ENCODE measurements at regions not wholly inside any gene's neighbourhood (a gene's known extent, or its start where the extent isn't known, plus 50 kb on each side); places are given as distances from the start of the nearest gene placed in this dataset.

GRCh38 chr1:116834595-116834994 is 75.1 kb upstream of the PTGFRN start:
- Histone ChIP-seq H3K9me3 (replicated peaks; ENCODE audit: control insufficient read depth, insufficient read depth, low read length) (no peaks in the 10 kb centered on the region; the same call in 2 of the 3 replicates), H4K20me1 (ENCODE audit: control insufficient read depth, insufficient read depth) (no peaks in the 10 kb centered on the region), H3K4me2 (ENCODE audit: control insufficient read depth, insufficient read depth) (no peak overlapping the region), H3K4me1 (ENCODE audit: control insufficient read depth, insufficient read depth, low read length) (no peaks in the 10 kb centered on the region), H3K36me3 (ENCODE audit: control insufficient read depth in 2 of 2, insufficient read depth in 2 of 2, low read length in 1 of 2) (no peaks in the 10 kb centered on the region; a peak in 1 of 4 replicates), H2AFZ (ENCODE audit: control insufficient read depth, low read depth, low read length) (no peak overlapping the region), H3K27me3 (replicated peaks in 1 of 2; ENCODE audit: control insufficient read depth in 2 of 2, insufficient read depth in 2 of 2, low read length in 1 of 2) (no peaks in the 10 kb centered on the region; a peak in 1 of 4 replicates), H3K9ac (ENCODE audit: control insufficient read depth, insufficient read depth, low read length) (no peak overlapping the region), H3K79me2 (ENCODE audit: control insufficient read depth, insufficient read depth, low read length) (no peaks in the 10 kb centered on the region), H3K4me3 (no peak overlapping the region), H3K27ac (ENCODE audit: control insufficient read depth, insufficient read depth) (no peak overlapping the region)
- BruUV-seq (replicated peaks) = no TSS peak
- intact Hi-C loops (cut with micrococcal nuclease; ENCODE audit: unreplicated experiment) (no loop called here), in situ Hi-C loops (cut with MboI) (no loop called here)
- ATAC-seq (peak; percentile 13; the same call in 2 of the 3 replicates), DNase-seq (ENCODE audit: low read depth, low spot score) (no peak), FAIRE-seq (no peak)
- WGBS (ENCODE audit: insufficient coverage, insufficient replicate concordance, low lambda C conversion rate, missing lambda C conversion rate) = 48% methylated on average over 2 of the region's 2 CpGs
- RAD21 ChIA-PET (ENCODE audit: unreplicated experiment) = interaction anchor here (1.0 to 2.5 kb wide), 3 partner anchors 11 to 100 kb away, joined by 3 to 12 read pairs (median 6); no protein-coding TSS in a partner anchor
- SMC1A ChIA-PET (ENCODE audit: uncharacterized antibody, unreplicated experiment) = interaction anchor here (0.8 to 3.8 kb wide), 3 partner anchors 12 to 96 kb away, joined by 3 to 14 read pairs (median 3); no protein-coding TSS in a partner anchor
- CTCF ChIA-PET = interaction anchor here (0.8 to 3.5 kb wide), 2 partner anchors 8 to 226 kb away, joined by 3 to 21 read pairs; partner anchors contain the start of gene TTF2
- no peak for TF ChIP-seq BCL11A (IDR thresholded peaks at IDR 0.05; ENCODE audit: low read depth, low read length)
- 0 out of 2 replicates have a peak, but pooled peaks have one; percentile 11 for TF ChIP-seq EED (IDR thresholded peaks at IDR 0.05; ENCODE audit: low read depth)
- POLR2A ChIA-PET = no interaction called here

GRCh38 chr1:116835161-116835560 is 74.6 kb upstream of the PTGFRN start:
- Histone ChIP-seq H3K4me1 (ENCODE audit: control insufficient read depth, insufficient read depth, low read length) (no peaks in the 10 kb centered on the region), H3K36me3 (ENCODE audit: control insufficient read depth in 2 of 2, insufficient read depth in 2 of 2, low read length in 1 of 2) (no peaks in the 10 kb centered on the region; a peak in 1 of 4 replicates), H3K4me3 (no peak overlapping the region), H3K27me3 (replicated peaks in 1 of 2; ENCODE audit: control insufficient read depth in 2 of 2, insufficient read depth in 2 of 2, low read length in 1 of 2) (no peaks in the 10 kb centered on the region; a peak in 1 of 4 replicates), H3K4me2 (ENCODE audit: control insufficient read depth, insufficient read depth) (no peak overlapping the region), H3K9ac (ENCODE audit: control insufficient read depth, insufficient read depth, low read length) (no peak overlapping the region), H3K27ac (ENCODE audit: control insufficient read depth, insufficient read depth) (no peak overlapping the region), H3K9me3 (replicated peaks; ENCODE audit: control insufficient read depth, insufficient read depth, low read length) (no peaks in the 10 kb centered on the region; the same call in 2 of the 3 replicates), H2AFZ (ENCODE audit: control insufficient read depth, low read depth, low read length) (no peak overlapping the region), H3K79me2 (ENCODE audit: control insufficient read depth, insufficient read depth, low read length) (no peaks in the 10 kb centered on the region), H4K20me1 (ENCODE audit: control insufficient read depth, insufficient read depth) (no peaks in the 10 kb centered on the region)
- CTCF ChIA-PET = interaction anchor here (0.8 to 3.5 kb wide), 3 partner anchors 7 to 225 kb away, joined by 3 to 21 read pairs (median 4); partner anchors contain the start of gene TTF2
- no TSS peak for BruUV-seq (replicated peaks)
- DNase-seq (ENCODE audit: low read depth, low spot score) = no peak
- RAD21 ChIA-PET (ENCODE audit: unreplicated experiment) = interaction anchor here (1.0 to 2.5 kb wide), 2 partner anchors 11 to 100 kb away, joined by 3 to 6 read pairs; no protein-coding TSS in a partner anchor
- 95% methylated on average over 4 of the region's 4 CpGs for WGBS (ENCODE audit: insufficient coverage, insufficient replicate concordance, low lambda C conversion rate, missing lambda C conversion rate)
- in situ Hi-C loops (cut with MboI) = no loop called here
- TF ChIP-seq FOXM1 (IDR thresholded peaks at IDR 0.05; ENCODE audit: low read depth, low read length) (no peak), EP300 (IDR thresholded peaks at IDR 0.05; ENCODE audit: borderline replicate concordance in 1 of 2, control insufficient read depth in 1 of 2, low read depth in 2 of 2, low read length in 2 of 2) (no peak), DPF2 (IDR thresholded peaks at IDR 0.05) (no peak)
- TF ChIP-seq, protein P1, sequence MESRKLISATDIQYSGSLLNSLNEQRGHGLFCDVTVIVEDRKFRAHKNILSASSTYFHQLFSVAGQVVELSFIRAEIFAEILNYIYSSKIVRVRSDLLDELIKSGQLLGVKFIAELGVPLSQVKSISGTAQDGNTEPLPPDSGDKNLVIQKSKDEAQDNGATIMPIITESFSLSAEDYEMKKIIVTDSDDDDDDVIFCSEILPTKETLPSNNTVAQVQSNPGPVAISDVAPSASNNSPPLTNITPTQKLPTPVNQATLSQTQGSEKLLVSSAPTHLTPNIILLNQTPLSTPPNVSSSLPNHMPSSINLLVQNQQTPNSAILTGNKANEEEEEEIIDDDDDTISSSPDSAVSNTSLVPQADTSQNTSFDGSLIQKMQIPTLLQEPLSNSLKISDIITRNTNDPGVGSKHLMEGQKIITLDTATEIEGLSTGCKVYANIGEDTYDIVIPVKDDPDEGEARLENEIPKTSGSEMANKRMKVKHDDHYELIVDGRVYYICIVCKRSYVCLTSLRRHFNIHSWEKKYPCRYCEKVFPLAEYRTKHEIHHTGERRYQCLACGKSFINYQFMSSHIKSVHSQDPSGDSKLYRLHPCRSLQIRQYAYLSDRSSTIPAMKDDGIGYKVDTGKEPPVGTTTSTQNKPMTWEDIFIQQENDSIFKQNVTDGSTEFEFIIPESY (IDR thresholded peaks at IDR 0.05) = no peak
- TF ChIP-seq, protein P2, sequence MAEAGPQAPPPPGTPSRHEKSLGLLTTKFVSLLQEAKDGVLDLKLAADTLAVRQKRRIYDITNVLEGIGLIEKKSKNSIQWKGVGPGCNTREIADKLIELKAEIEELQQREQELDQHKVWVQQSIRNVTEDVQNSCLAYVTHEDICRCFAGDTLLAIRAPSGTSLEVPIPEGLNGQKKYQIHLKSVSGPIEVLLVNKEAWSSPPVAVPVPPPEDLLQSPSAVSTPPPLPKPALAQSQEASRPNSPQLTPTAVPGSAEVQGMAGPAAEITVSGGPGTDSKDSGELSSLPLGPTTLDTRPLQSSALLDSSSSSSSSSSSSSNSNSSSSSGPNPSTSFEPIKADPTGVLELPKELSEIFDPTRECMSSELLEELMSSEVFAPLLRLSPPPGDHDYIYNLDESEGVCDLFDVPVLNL (IDR thresholded peaks at IDR 0.05; ENCODE audit: low read depth, low read length) = no peak
- TF ChIP-seq, protein P3, sequence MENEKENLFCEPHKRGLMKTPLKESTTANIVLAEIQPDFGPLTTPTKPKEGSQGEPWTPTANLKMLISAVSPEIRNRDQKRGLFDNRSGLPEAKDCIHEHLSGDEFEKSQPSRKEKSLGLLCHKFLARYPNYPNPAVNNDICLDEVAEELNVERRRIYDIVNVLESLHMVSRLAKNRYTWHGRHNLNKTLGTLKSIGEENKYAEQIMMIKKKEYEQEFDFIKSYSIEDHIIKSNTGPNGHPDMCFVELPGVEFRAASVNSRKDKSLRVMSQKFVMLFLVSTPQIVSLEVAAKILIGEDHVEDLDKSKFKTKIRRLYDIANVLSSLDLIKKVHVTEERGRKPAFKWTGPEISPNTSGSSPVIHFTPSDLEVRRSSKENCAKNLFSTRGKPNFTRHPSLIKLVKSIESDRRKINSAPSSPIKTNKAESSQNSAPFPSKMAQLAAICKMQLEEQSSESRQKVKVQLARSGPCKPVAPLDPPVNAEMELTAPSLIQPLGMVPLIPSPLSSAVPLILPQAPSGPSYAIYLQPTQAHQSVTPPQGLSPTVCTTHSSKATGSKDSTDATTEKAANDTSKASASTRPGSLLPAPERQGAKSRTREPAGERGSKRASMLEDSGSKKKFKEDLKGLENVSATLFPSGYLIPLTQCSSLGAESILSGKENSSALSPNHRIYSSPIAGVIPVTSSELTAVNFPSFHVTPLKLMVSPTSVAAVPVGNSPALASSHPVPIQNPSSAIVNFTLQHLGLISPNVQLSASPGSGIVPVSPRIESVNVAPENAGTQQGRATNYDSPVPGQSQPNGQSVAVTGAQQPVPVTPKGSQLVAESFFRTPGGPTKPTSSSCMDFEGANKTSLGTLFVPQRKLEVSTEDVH (IDR thresholded peaks at IDR 0.05; ENCODE audit: low read depth, partially characterized antibody) = no peak
- no peak for FAIRE-seq
- ATAC-seq = no peak
- POLR2A ChIA-PET = no interaction called here
- intact Hi-C loops (cut with micrococcal nuclease; ENCODE audit: unreplicated experiment) = no loop called here
- SMC1A ChIA-PET (ENCODE audit: uncharacterized antibody, unreplicated experiment) = interaction anchor here (0.9 to 3.8 kb wide), 3 partner anchors 9 to 97 kb away, joined by 3 to 14 read pairs (median 3); no protein-coding TSS in a partner anchor

All from GM12878 (cell line).